ENCODE measurements at regions not wholly inside any gene's neighbourhood (a gene's known extent, or its start where the extent isn't known, plus 50 kb on each side); places are given as distances from the start of the nearest gene placed in this dataset.

DNA sequence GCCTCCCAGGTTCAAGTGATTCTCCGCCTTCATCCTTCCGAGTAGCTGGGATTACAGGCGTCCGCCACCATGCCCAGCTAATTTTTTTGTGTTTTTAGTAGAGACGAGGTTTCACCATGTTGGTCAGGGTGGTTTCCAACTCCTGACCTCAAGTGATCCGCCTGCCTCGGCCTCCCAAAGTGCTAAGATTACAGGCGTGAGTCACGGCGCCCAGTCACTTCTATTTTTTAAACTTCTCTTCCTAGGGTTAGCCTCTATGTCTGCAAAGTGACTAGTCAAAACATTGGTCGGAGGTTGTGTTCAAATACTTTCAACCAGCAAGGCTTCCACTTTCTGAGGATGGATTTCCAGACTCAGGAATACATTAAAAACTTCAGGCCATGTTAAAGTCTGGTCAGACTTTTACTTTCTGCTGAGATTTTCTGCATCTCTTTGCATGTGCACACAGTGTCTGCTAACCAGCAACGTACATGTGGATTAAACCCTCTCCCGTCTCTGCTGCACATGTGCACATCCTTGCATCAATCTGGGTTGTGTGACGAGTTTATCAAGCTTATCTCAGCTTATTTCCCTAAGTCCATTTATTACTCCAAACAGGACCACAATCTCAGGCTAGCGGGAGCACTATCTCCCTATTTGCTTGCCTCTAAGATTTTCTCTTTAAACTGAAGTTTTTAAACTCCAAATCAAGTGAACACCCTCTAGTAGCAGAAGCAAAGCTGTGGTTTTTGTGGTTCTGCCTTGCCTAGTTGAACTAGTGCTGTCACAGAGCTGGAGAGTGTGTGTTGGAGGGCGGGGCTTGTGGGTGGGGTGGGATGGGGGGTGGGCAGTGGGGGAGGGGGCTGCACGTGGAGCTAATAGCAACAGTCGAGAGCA is 525.2 kb upstream of the GOT2 start:
- TF ChIP-seq, protein P1, sequence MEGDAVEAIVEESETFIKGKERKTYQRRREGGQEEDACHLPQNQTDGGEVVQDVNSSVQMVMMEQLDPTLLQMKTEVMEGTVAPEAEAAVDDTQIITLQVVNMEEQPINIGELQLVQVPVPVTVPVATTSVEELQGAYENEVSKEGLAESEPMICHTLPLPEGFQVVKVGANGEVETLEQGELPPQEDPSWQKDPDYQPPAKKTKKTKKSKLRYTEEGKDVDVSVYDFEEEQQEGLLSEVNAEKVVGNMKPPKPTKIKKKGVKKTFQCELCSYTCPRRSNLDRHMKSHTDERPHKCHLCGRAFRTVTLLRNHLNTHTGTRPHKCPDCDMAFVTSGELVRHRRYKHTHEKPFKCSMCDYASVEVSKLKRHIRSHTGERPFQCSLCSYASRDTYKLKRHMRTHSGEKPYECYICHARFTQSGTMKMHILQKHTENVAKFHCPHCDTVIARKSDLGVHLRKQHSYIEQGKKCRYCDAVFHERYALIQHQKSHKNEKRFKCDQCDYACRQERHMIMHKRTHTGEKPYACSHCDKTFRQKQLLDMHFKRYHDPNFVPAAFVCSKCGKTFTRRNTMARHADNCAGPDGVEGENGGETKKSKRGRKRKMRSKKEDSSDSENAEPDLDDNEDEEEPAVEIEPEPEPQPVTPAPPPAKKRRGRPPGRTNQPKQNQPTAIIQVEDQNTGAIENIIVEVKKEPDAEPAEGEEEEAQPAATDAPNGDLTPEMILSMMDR (IDR thresholded peaks at IDR 0.05), result no peak
- TF ChIP-seq POLR2A (IDR thresholded peaks at IDR 0.05), result no peak
- no peak for TF ChIP-seq EP300 (IDR thresholded peaks at IDR 0.05)
- no peak for TF ChIP-seq POLR2AphosphoS5 (IDR thresholded peaks at IDR 0.05)

Data from stomach (tissue), 4 donors.